ENCODE measurements at regions not wholly inside any gene's neighbourhood (a gene's known extent, or its start where the extent isn't known, plus 50 kb on each side); places are given as distances from the start of the nearest gene placed in this dataset.

GRCh38 chr10:35834877-35835494 lies 192.9 kb upstream of the FZD8 start:
- TF ChIP-seq EZH2 (IDR thresholded peaks at IDR 0.05; ENCODE audit: insufficient read depth, low read length), result no peak
- no peak for TF ChIP-seq CTCF (IDR thresholded peaks at IDR 0.05; ENCODE audit: insufficient read depth, low read depth, low read length)

All from astrocyte (in vitro differentiated cells and primary cell).